ENCODE measurements at regions not wholly inside any gene's neighbourhood (a gene's known extent, or its start where the extent isn't known, plus 50 kb on each side); places are given as distances from the start of the nearest gene placed in this dataset.

- DNase-seq (ENCODE audit: low read depth): no peak
Measured at GRCh38 chr5:173527671-173528070, 88.8 kb downstream of the BOD1 start.

- no peak for DNase-seq (ENCODE audit: low read depth)
Measured at GRCh38 chr5:173524136-173524535, 92.3 kb downstream of the BOD1 start.

GRCh38 chr5:173523388-173523787 is 93.1 kb downstream of the BOD1 start:
- no peak for DNase-seq (ENCODE audit: low read depth)

GRCh38 chr5:173522518-173522917 is 93.9 kb downstream of the BOD1 start:
- no peak for DNase-seq (ENCODE audit: low read depth)

- no peak for DNase-seq (ENCODE audit: low read depth)
Measured at GRCh38 chr5:173518856-173519255, 97.6 kb downstream of the BOD1 start.

GRCh38 chr5:173517648-173518047 is 98.8 kb downstream of the BOD1 start:
- DNase-seq (ENCODE audit: low read depth): no peak

GRCh38 chr5:173515526-173515925 is 100.9 kb downstream of the BOD1 start:
- peak; percentile 41 for DNase-seq (ENCODE audit: low read depth)

- DNase-seq (ENCODE audit: low read depth): no peak
Measured at GRCh38 chr5:173514661-173515060, 101.8 kb downstream of the BOD1 start.

GRCh38 chr5:173513521-173513991 is 102.9 kb downstream of the BOD1 start:
- peak; percentile 14 for DNase-seq (ENCODE audit: low read depth)

GRCh38 chr5:173512637-173513435 is 103.6 kb downstream of the BOD1 start:
- no peak for DNase-seq (ENCODE audit: low read depth)

GRCh38 chr5:173509060-173509459 is 107.4 kb downstream of the BOD1 start:
- no peak for DNase-seq (ENCODE audit: low read depth)

- DNase-seq (ENCODE audit: low read depth): no peak
Measured at GRCh38 chr5:173507171-173507570, 109.3 kb downstream of the BOD1 start.

GRCh38 chr5:173505634-173506033 is 110.8 kb downstream of the BOD1 start:
- DNase-seq (ENCODE audit: low read depth): no peak

GRCh38 chr5:173501922-173502321 is 114.5 kb downstream of the BOD1 start:
- DNase-seq (ENCODE audit: low read depth): no peak

- DNase-seq (ENCODE audit: low read depth): no peak
Measured at GRCh38 chr5:173501271-173501670, 115.2 kb downstream of the BOD1 start.

- no peak for DNase-seq (ENCODE audit: low read depth)
Measured at GRCh38 chr5:173500213-173500560, 116.3 kb downstream of the BOD1 start.

- no peak for DNase-seq (ENCODE audit: low read depth)
Measured at GRCh38 chr5:173499471-173500212, 116.8 kb downstream of the BOD1 start.

GRCh38 chr5:173498739-173499470 is 117.5 kb downstream of the BOD1 start:
- DNase-seq (ENCODE audit: low read depth): no peak

- no peak for DNase-seq (ENCODE audit: low read depth)
Measured at GRCh38 chr5:173498286-173498685, 118.2 kb downstream of the BOD1 start.

- no peak for DNase-seq (ENCODE audit: low read depth)
Measured at GRCh38 chr5:173497685-173498084, 118.8 kb downstream of the BOD1 start.

GRCh38 chr5:173496883-173497255 is 119.6 kb downstream of the BOD1 start:
- DNase-seq (ENCODE audit: low read depth): no peak

GRCh38 chr5:173496129-173496882 is 120.1 kb downstream of the BOD1 start:
- no peak for DNase-seq (ENCODE audit: low read depth)

All from non-pigmented ciliary epithelial cell (primary cell).